Endothelial cell of umbilical vein (primary cell): ENCODE measurements at regions not wholly inside any gene's neighbourhood (a gene's known extent, or its start where the extent isn't known, plus 50 kb on each side); places are given as distances from the start of the nearest gene placed in this dataset.

Source experiments
- BruUV-seq: library from RNA; stranded (reverse); fragments of 400-500 nt; replicated peaks from 2 replicates; lab custom pipeline; 2021; lab: Mats Ljungman, UMichigan
- CTCF ChIA-PET: fragments of 300-600, 350-600 bp; sonication (Branson Sonifier 250); formaldehyde crosslinking; loops from one replicate; lab custom pipeline; 2021; ENCODE audit warnings: antibody characterized with exemption, inconsistent platforms; lab: Charles Lee
- POLR2A ChIA-PET: fragments of 300-600, 350-600 bp; sonication (Branson Sonifier 250); formaldehyde crosslinking; loops from one replicate; lab custom pipeline; 2021; ENCODE audit warnings: antibody characterized with exemption, inconsistent platforms; lab: Charles Lee
- DNase-seq: peaks from one replicate; pipeline ENCODE4 v3.0.0-alpha.2; 2011; ENCODE audit warnings: low read depth, low spot score
- FAIRE-seq: peaks from 2 replicates; lab custom pipeline; 2011; peaks lifted over from hg19 to GRCh38; lab: Jason Lieb, UNC
- H2AFZ ChIP-seq: 2 replicates; pipeline ENCODE4 v1.6.0; 2012; ENCODE audit warnings: low read depth, low read length, control low read depth, inconsistent platforms
- H3K27ac ChIP-seq: 2 replicates; pipeline ENCODE4 v1.5.1; 2011; ENCODE audit warnings: low read depth, mild to moderate bottlenecking, control low read depth, low read length, moderate library complexity; ENCODE audit not compliant: insufficient read depth
- H3K27me3 ChIP-seq, 2 experiments: 2 replicates each; pipeline versions ENCODE4 v1.6.0 to v1.6.1; 2011; ENCODE audit warnings: low read length in 2 of 2, mixed read lengths in 1 of 2; ENCODE audit not compliant: control insufficient read depth in 2 of 2, insufficient read depth in 2 of 2
- H3K36me3 ChIP-seq, 2 experiments: 2 replicates in 1 of 2; 3 replicates in 1 of 2; pipeline ENCODE4 v1.5.1; 2011; ENCODE audit warnings: low read length in 2 of 2, mild to moderate bottlenecking in 1 of 2, moderate library complexity in 1 of 2; ENCODE audit not compliant: control insufficient read depth in 2 of 2, insufficient read depth in 2 of 2; ENCODE audit errors: extremely low read depth in 1 of 2
- H3K4me1 ChIP-seq: 3 replicates; pipeline ENCODE4 v1.5.1; 2011; ENCODE audit warnings: mild to moderate bottlenecking, low read length; ENCODE audit not compliant: control insufficient read depth, insufficient read depth; ENCODE audit errors: extremely low read depth
- H3K4me2 ChIP-seq: 2 replicates; pipeline ENCODE4 v1.6.1; 2011; ENCODE audit warnings: low read length, control low read depth, mixed read lengths; ENCODE audit not compliant: insufficient read depth
- H3K4me3 ChIP-seq, 3 experiments: fragments of 200-600 bp in 1 of 3; sonication (generic), shearing (Covaris generic) in 1 of 3; replicated peaks in 1 of 3; 2 replicates each; pipeline ENCODE4 v1.5.1; 2011 to 2016; ENCODE audit warnings: control low read depth in 3 of 3, low read length in 3 of 3, mild to moderate bottlenecking in 2 of 3, inconsistent platforms in 1 of 3, low read depth in 1 of 3, moderate library complexity in 1 of 3; ENCODE audit not compliant: insufficient read depth in 1 of 3
- H3K79me2 ChIP-seq: 2 replicates; pipeline ENCODE4 v1.6.0; 2012; ENCODE audit warnings: low read length, inconsistent platforms; ENCODE audit not compliant: control insufficient read depth, insufficient read depth
- H3K9ac ChIP-seq: replicated peaks from 2 replicates; pipeline ENCODE3; 2011; ENCODE audit warnings: low read length, control low read depth; ENCODE audit not compliant: insufficient read depth; ENCODE audit errors: extremely low read depth
- H3K9me1 ChIP-seq: replicated peaks from 3 replicates; pipeline ENCODE4 v1.6.0; 2011; ENCODE audit warnings: mild to moderate bottlenecking, low read length; ENCODE audit not compliant: control insufficient read depth, insufficient read depth; ENCODE audit errors: extremely low read depth
- H3K9me3 ChIP-seq: replicated peaks from 2 replicates; pipeline ENCODE4 v1.5.1; 2012; ENCODE audit warnings: low read length, inconsistent platforms; ENCODE audit not compliant: control insufficient read depth, insufficient read depth
- H4K20me1 ChIP-seq: replicated peaks from 2 replicates; pipeline ENCODE3; 2011; ENCODE audit warnings: mild to moderate bottlenecking, low read length; ENCODE audit not compliant: control insufficient read depth, insufficient read depth; ENCODE audit errors: extremely low read depth
- CTCF ChIP-seq, 2 donors: IDR thresholded peaks; 1 replicate in 1 of 2; 2 replicates in 1 of 2; pipeline ENCODE4 v1.5.1; 2011; ENCODE audit warnings: low read length in 2 of 2, mild to moderate bottlenecking in 2 of 2, moderate library complexity in 2 of 2, control low read depth in 1 of 2, inconsistent platforms in 1 of 2, low read depth in 1 of 2; ENCODE audit not compliant: insufficient read depth in 1 of 2; ENCODE audit errors: extremely low read depth in 1 of 2
- EZH2 ChIP-seq: IDR thresholded peaks from 2 replicates; pipeline ENCODE4 v1.6.1; 2012; ENCODE audit warnings: borderline replicate concordance, low read depth, mild to moderate bottlenecking, moderate library complexity, low read length, inconsistent platforms; ENCODE audit not compliant: severe bottlenecking
- FOS ChIP-seq: IDR thresholded peaks from 2 replicates; pipeline ENCODE4 v1.6.1; 2011; ENCODE audit warnings: mild to moderate bottlenecking, low read length, moderate library complexity, borderline replicate concordance; ENCODE audit not compliant: insufficient read depth
- GATA2 ChIP-seq: IDR thresholded peaks from 2 replicates; pipeline ENCODE4 v1.7.0; 2011; ENCODE audit warnings: low read depth, mild to moderate bottlenecking, moderate library complexity, mixed read lengths, low read length; ENCODE audit not compliant: insufficient read length, insufficient read depth
- JUN ChIP-seq: IDR thresholded peaks from 2 replicates; pipeline ENCODE4 v1.6.1; 2011; ENCODE audit warnings: borderline replicate concordance, low read depth; ENCODE audit not compliant: insufficient read length, insufficient read depth
- MAX ChIP-seq: IDR thresholded peaks from 2 replicates; pipeline ENCODE4 v1.6.1; 2011; ENCODE audit not compliant: insufficient read depth, insufficient read length
- MYC ChIP-seq: IDR thresholded peaks from one replicate; pipeline ENCODE4 v1.6.1; 2011; ENCODE audit warnings: mild to moderate bottlenecking, low read depth, low read length
- POLR2A ChIP-seq: IDR thresholded peaks from 2 replicates; pipeline ENCODE4 v1.6.1; 2012; ENCODE audit warnings: low read depth, mild to moderate bottlenecking, control low read depth, low read length
- POLR2AphosphoS5 ChIP-seq: IDR thresholded peaks from 2 replicates; pipeline ENCODE4 v1.6.1; 2012; ENCODE audit warnings: low read depth, mild to moderate bottlenecking, control low read depth, low read length, moderate library complexity; ENCODE audit not compliant: insufficient read depth
- dilution Hi-C: fragments of 300-500 bp; cut with MboI; formaldehyde crosslinking; loops from one replicate; pipeline ENCODE4 v1.15.0; 2019; ENCODE audit warnings: low sequenced_read_pairs; ENCODE audit not compliant: extremely low pct_ligation_motif_present
- intact Hi-C: fragments of 100-400 bp; cut with micrococcal nuclease; formaldehyde crosslinking; loops from one replicate; pipeline ENCODE4 v1.10.0; 2022

GRCh38 chr22:27380855-27381254 lies 420.7 kb downstream of the MN1 start:
- H3K79me2 ChIP-seq = no peaks in the 10 kb centered on the region
- FAIRE-seq = no peak
- no peak overlapping the region for H2AFZ ChIP-seq
- POLR2A ChIA-PET = no interaction called here
- CTCF ChIA-PET = no interaction called here
- peaks cover 0 to 3% of the 10 kb centered on the region in 2 experiments for H3K27me3 ChIP-seq
- no peak for TF ChIP-seq MAX
- TF ChIP-seq GATA2 = no peak
- no peaks in the 10 kb centered on the region for H3K9me1 ChIP-seq
- H3K9me3 ChIP-seq = no peaks in the 10 kb centered on the region
- H4K20me1 ChIP-seq = no peaks in the 10 kb centered on the region
- intact Hi-C loops (no loop called here), dilution Hi-C loops (no loop called here)
- H3K4me3 ChIP-seq = no peak overlapping the region
- no peak overlapping the region for H3K9ac ChIP-seq
- no peak overlapping the region for H3K27ac ChIP-seq
- DNase-seq = no peak
- no peak overlapping the region for H3K4me2 ChIP-seq
- BruUV-seq = no TSS peak
- no peaks in the 10 kb centered on the region for H3K36me3 ChIP-seq
- no peaks in the 10 kb centered on the region for H3K4me1 ChIP-seq

GRCh38 chr22:27381552-27381951 lies 420.0 kb downstream of the MN1 start:
- Histone ChIP-seq H3K27me3 (peaks cover 2 to 5% of the 10 kb centered on the region in 2 experiments), H3K9me3 (no peaks in the 10 kb centered on the region), H3K36me3 (no peaks in the 10 kb centered on the region), H3K9me1 (no peaks in the 10 kb centered on the region), H3K4me1 (no peaks in the 10 kb centered on the region), H3K79me2 (no peaks in the 10 kb centered on the region), H3K27ac (no peak overlapping the region), H3K4me2 (no peak overlapping the region), H2AFZ (no peak overlapping the region), H3K9ac (no peak overlapping the region), H4K20me1 (no peaks in the 10 kb centered on the region), H3K4me3 (no peak overlapping the region)
- BruUV-seq = no TSS peak
- CTCF ChIA-PET = no interaction called here
- POLR2A ChIA-PET = no interaction called here
- FAIRE-seq = no peak
- dilution Hi-C loops (no loop called here), intact Hi-C loops (no loop called here)
- TF ChIP-seq JUN (no peak), GATA2 (no peak), MAX (no peak), EZH2 (no peak), POLR2A (no peak), CTCF (IDR thresholded peaks at IDR 0.05; ENCODE audit: extremely low read depth in 1 of 2, insufficient read depth in 1 of 2, low read depth in 1 of 2, low read length in 2 of 2) (no peak), MYC (no peak), FOS (no peak), POLR2AphosphoS5 (no peak)
- no peak for DNase-seq
